HK-2 (cell line): ENCODE measurements at regions not wholly inside any gene's neighbourhood (a gene's known extent, or its start where the extent isn't known, plus 50 kb on each side); places are given as distances from the start of the nearest gene placed in this dataset.
"Not testable (repeated sequence)": the region's sequence is repeated elsewhere in the genome, so short reads cannot be mapped to it uniquely, and the experiment has no call there.

Experiments used
- DNase-seq: peaks from one replicate; pipeline ENCODE4 v3.0.0-alpha.2; 2018; ENCODE audit not compliant: unreplicated experiment

DNA sequence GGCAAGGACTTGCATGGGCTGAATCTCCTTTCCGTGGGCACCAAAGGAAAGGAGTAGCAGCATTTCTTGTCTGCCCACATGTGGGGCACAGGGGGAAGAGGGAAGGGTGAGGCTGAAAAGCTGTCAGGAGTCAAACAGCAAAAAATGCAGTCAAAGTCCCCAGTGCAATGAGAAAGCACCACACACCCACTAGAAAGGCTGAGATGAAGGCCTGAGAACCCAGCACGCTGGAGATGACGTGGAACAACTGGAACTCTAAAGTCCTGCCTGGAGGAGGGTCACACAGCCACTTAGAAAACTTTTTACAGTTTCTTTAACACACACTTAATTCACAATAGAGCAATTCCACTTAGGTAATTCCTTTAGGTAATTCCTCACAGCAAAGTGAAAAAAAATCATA is 94.6 kb upstream of the IGFBPL1 start:
- DNase-seq, result no peak

- DNase-seq, result peak; percentile 8
These were observed 92.0 kb upstream of the IGFBPL1 start for GRCh38 chr9:38516273-38516672.

DNA sequence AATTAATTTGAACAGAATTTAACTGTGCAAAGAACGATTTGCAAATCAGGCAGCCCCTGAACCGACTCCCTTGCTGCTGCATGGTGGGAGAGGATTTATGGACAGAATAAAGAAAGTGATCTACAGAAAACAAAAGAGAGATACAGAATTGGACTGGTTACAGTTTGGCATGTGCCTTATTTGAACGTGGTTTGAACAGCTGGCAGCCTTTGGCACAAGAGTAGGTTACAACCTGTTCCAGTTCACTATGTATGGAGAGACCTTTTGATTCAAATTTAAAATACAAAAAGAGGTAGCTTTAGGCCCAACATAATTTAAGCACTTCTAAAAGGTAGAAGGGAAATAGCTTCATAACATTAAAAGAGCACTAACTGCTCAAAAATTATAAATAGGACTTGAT is 90.8 kb upstream of the IGFBPL1 start:
- not testable (repeated sequence) for DNase-seq

- DNase-seq, result not testable (repeated sequence)
These were observed 86.1 kb upstream of the IGFBPL1 start for GRCh38 chr9:38510340-38510739.

GRCh38 chr9:38507587-38507986 is 83.3 kb upstream of the IGFBPL1 start:
- DNase-seq, result no peak

DNA sequence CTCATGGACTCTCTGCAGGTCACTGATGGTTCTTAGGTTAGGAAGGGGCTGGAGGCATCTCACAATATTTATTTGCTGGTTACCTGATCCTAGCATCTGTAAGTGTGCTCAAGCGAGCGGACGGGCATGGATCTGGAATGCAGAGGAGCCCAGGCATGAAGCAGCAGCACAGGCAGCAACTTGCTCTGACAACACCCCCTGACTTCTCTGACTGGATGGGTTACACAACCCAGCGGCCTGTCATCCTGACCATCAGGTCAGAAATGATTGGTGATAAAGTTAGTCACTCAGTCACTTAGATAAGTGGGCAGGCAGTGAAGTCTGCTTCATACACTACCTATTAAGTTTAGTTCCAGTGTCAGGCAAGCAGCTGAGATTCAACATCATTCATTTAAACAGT is 75.9 kb upstream of the IGFBPL1 start:
- DNase-seq, result peak; percentile 16

GRCh38 chr9:38498551-38498950 is 74.3 kb upstream of the IGFBPL1 start:
- DNase-seq, result not testable (repeated sequence)

- no peak for DNase-seq
These were observed 64.8 kb upstream of the IGFBPL1 start for GRCh38 chr9:38489057-38489456.

- DNase-seq, result no peak
These were observed 64.0 kb upstream of the IGFBPL1 start for GRCh38 chr9:38488156-38488698.

DNA sequence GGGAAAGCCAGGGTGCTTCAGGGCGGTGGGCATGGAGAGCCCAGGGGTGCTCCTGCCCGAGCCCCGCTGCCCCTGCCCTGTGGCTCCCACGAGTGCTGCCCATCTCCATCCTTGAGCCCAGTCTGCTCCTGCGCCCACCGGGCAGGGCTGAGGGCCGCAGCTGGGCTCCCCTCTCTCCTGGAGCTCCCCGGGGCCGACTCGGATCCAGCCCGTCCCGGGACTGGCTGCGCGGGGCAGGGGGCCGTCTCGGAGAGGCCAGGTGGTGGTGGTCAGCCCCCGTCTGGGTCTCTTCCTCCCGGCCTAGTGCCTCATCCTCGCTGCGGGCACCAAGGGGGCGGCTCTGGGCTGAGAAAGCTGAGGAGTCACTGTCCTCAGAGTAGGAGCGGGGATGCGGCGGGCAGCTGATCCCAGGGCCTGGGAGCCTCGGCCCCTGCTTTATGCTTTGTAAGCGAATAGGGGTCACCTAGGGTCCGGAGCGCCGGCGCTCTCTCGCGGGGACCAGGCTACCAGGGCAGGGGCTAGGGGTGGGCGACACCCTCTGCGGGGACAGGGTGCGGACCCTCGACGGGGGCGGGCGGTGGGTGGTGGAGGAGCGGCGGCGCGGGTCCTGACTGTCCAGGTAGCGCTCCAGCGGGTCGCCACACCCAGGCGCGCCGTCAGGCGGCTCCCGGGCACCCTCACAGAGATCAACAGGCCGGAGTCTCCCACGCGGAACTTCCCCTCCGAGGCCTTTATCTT is 63.3 kb upstream of the IGFBPL1 start:
- not testable (repeated sequence) for DNase-seq

DNA sequence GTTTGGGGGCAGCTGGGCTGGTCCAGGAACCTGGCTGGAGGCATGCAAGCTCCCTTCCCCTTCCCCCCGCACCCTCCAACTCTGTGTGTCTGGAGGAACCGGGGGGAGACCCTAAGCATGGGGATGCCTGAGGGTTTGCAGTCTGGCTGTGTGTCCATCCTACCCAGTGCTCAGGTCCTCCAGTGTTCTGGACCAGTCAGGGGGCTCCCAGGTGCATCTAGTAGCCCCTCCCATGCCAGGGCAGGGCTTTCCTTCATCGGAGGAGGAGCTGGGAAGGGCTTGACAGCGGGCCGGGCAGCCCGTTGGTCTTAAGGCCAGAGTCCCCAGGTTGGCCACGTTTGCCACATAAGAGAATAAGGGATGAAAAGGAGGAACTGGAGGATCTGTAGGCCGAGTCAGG is 62.6 kb upstream of the IGFBPL1 start:
- no peak for DNase-seq

DNA sequence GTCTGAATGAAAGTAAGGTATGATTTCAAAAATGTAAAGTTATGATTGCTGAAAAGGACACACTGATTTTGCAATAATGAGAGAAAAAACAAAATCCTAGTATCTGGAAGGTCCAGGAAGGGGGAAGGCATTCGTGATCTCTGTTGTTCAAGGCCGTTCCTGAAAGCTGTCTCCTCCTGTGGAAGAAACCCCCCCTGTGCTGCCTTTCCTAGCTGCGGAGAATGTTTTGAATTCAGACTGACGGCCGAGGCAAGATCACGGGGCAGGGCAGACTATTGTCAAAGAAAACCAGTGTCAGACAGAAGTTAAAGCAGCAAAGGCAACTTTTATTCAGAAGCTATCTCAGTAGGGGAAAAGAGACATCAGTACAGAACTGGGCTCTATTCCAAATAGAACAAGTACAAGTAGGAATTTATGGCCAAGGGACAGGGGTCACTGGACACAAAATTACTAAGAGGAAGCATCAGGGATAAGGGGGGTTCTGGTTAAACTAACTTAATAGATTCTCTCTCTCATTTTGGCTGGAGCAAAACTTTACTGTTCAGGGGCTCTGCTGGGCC is 61.9 kb upstream of the IGFBPL1 start:
- no peak for DNase-seq

DNA sequence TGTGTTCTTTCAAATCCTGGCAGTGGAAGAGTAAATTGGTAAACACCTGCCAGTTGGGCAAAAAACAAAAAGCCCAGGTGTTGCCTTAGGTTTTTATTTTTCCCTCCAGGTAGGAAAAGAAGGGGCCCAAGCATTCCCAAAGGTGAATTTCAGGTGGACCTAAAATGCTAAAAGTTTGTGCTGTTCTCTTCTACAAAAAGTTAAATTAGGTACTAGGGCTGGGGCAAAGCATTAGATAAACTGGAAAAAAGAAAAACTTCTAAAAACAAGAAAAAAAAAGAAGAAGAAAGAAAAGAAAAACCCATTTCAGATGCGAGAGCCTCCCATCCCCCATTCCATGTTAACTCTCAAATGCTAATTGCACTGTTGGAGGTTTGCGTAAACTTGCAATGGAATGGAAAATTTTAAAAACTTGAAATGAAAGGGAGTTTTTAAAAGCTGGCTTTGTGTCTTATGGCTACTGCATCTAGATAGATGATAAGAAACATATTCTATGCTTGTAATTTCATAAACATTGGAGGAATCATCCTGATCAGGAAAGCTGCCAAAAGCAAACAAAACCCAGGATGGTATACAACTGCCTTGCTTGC is 59.9 kb upstream of the IGFBPL1 start:
- DNase-seq, result not testable (repeated sequence)

- DNase-seq, result no peak
These were observed 58.8 kb upstream of the IGFBPL1 start for GRCh38 chr9:38482918-38483592.

GRCh38 chr9:38478211-38478610 is 54.0 kb upstream of the IGFBPL1 start:
- no peak for DNase-seq

DNA sequence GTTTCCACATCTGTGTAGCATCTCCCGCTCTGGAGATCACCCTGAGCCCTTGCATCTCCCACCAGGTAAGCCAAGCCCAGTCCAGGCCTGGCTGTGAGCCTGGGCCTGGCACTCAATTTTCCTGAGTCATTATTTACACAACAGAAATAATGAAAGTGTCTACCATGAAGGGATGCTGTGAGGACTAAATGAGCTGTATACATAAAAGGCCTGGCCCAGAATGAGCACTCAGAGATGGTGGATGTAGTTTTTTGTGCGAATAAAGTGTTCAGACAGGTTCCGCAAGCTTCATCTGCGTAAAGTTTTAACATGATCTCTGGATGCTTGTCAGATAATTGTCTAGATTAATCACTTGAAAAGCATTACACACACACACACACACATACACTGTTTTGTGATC is 50.2 kb upstream of the IGFBPL1 start:
- DNase-seq, result not testable (repeated sequence)
